ENCODE measurements at regions not wholly inside any gene's neighbourhood (a gene's known extent, or its start where the extent isn't known, plus 50 kb on each side); places are given as distances from the start of the nearest gene placed in this dataset.

DNA sequence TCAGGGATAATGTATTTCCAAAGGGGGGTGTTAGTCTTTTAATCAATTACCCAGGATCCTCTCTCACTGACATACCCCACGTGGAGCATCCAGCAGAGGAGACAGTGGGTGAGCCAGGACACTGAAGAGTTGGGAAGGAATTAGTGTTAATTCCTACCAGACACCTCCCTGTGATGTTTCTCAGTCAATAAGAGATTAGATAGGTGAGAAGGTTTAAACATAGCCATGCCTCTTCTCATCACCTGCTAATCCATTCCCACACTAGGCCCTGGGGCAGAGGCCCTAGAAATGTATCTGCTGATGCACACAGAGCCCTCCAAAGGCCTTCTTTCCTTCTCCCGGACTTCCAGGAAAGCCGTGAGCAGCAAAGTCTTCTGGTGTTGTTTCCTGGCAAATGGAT lies 363.6 kb upstream of the LARGE1 start:
- Histone ChIP-seq H3K9me3 (no peaks in the 10 kb centered on the region), H3K27me3 (no peaks in the 10 kb centered on the region), H3K36me3 (no peaks in the 10 kb centered on the region), H3K27ac (no peak overlapping the region), H3K4me3 (no peak overlapping the region), H3K4me1 (no peaks in the 10 kb centered on the region)
- TF ChIP-seq EP300 (IDR thresholded peaks at IDR 0.05; ENCODE audit: low read depth) (no peak), POLR2A (IDR thresholded peaks at IDR 0.05) (no peak), POLR2AphosphoS5 (IDR thresholded peaks at IDR 0.05) (no peak)
- TF ChIP-seq, protein P1, sequence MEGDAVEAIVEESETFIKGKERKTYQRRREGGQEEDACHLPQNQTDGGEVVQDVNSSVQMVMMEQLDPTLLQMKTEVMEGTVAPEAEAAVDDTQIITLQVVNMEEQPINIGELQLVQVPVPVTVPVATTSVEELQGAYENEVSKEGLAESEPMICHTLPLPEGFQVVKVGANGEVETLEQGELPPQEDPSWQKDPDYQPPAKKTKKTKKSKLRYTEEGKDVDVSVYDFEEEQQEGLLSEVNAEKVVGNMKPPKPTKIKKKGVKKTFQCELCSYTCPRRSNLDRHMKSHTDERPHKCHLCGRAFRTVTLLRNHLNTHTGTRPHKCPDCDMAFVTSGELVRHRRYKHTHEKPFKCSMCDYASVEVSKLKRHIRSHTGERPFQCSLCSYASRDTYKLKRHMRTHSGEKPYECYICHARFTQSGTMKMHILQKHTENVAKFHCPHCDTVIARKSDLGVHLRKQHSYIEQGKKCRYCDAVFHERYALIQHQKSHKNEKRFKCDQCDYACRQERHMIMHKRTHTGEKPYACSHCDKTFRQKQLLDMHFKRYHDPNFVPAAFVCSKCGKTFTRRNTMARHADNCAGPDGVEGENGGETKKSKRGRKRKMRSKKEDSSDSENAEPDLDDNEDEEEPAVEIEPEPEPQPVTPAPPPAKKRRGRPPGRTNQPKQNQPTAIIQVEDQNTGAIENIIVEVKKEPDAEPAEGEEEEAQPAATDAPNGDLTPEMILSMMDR (IDR thresholded peaks at IDR 0.05): no peak
- DNase-seq: no peak
- intact Hi-C loops (cut with DNase I; ENCODE audit: low total_unique reads): no loop called here
- 54 to 59% methylated on average over 2 to 3 of the region's 3 CpGs for WGBS, 2 donors (ENCODE audit: low coverage in 1 of 2)
- in situ Hi-C loops (cut with MboI; ENCODE audit: low pct_ligation_motif_present in 1 of 4, low pct_unique_long_range_greater_than_20kb in 1 of 4, low sequenced_read_pairs in 3 of 4): no loop called here

DNA sequence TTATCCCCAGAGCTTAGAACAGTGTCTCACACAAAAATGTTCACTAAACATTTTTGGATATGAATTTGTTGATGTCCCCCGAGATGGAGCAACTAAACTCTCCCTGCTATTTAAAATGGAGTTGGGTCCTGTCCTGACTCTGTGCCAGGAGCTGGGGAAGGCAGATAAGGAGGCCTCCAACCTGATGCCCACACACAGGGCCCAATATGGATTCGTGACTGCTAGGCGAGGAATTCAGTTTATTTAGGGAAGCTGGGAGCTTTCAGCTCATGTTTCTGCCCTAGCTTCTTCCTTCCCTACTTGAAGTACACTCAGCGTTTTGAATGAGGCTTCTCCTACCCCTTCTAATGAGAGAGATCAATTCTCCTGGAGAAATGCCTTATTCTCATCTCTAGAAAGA lies 373.0 kb upstream of the LARGE1 start:
- Histone ChIP-seq H3K27ac (no peak overlapping the region), H3K9me3 (no peaks in the 10 kb centered on the region), H3K4me3 (no peak overlapping the region), H3K4me1 (no peaks in the 10 kb centered on the region), H3K36me3 (no peaks in the 10 kb centered on the region), H3K27me3 (no peaks in the 10 kb centered on the region)
- DNase-seq: no peak
- in situ Hi-C loops (cut with MboI; ENCODE audit: low pct_ligation_motif_present in 1 of 4, low pct_unique_long_range_greater_than_20kb in 1 of 4, low sequenced_read_pairs in 3 of 4) (no loop called here), intact Hi-C loops (cut with DNase I; ENCODE audit: low total_unique reads) (no loop called here)
- TF ChIP-seq, protein P1 (IDR thresholded peaks at IDR 0.05): no peak
- TF ChIP-seq POLR2AphosphoS5 (IDR thresholded peaks at IDR 0.05) (no peak), EP300 (IDR thresholded peaks at IDR 0.05; ENCODE audit: low read depth) (no peak), POLR2A (IDR thresholded peaks at IDR 0.05) (no peak)
- 59 to 64% methylated on average over 3 to 4 of the region's 4 CpGs for WGBS, 2 donors (ENCODE audit: low coverage in 1 of 2)

DNA sequence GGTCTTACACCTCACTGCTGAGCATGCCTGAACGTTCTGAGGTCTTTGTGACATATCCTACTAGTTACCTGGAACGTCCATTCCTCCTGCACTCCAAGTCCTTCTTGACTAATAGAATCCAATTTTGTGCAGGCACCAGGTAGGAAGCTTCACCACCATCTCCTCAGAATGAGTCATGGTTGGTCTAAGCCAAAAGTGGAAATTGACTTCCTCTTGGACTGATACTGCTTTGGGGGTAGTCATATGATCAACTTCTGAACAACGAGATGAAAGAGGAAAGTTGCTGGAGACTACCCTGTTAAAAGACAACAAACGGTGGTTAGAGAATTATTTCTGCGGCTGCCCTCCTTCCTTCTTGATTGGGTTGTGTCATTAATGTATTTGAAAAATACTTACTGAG lies 374.2 kb upstream of the LARGE1 start:
- no peaks in the 10 kb centered on the region for H3K9me3 ChIP-seq
- no peaks in the 10 kb centered on the region for H3K27me3 ChIP-seq
- intact Hi-C loops (cut with DNase I; ENCODE audit: low total_unique reads) (no loop called here), in situ Hi-C loops (cut with MboI; ENCODE audit: low pct_ligation_motif_present in 1 of 4, low pct_unique_long_range_greater_than_20kb in 1 of 4, low sequenced_read_pairs in 3 of 4) (no loop called here)
- 70 to 75% methylated on average over 4 to 5 of the region's 5 CpGs for WGBS, 2 donors (ENCODE audit: low coverage in 1 of 2)
- no peaks in the 10 kb centered on the region for H3K4me1 ChIP-seq
- no peak overlapping the region for H3K27ac ChIP-seq
- DNase-seq: no peak
- TF ChIP-seq POLR2AphosphoS5 (IDR thresholded peaks at IDR 0.05) (no peak), POLR2A (IDR thresholded peaks at IDR 0.05) (no peak), EP300 (IDR thresholded peaks at IDR 0.05; ENCODE audit: low read depth) (no peak)
- TF ChIP-seq, protein P1 (IDR thresholded peaks at IDR 0.05): no peak
- no peak overlapping the region for H3K4me3 ChIP-seq
- H3K36me3 ChIP-seq: no peaks in the 10 kb centered on the region

DNA sequence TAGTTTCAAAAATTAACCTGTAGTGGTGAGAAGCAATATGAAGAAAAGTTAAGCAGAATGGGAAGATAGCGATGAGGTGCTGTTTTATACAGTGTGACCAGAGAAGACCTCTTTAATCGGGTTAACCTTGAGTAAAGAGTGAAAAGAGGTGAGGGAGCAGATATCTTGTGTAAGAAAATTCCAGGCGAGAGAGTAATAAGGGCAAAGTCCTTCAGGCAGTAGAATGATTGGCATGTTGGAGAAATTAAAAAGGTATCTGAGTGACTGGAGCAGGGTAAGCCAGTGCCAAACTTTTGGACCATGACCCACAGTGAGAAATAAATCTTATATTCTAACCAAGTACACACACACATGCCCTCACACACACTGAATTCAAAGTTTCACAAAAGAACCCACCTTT lies 374.7 kb upstream of the LARGE1 start:
- no peaks in the 10 kb centered on the region for H3K27me3 ChIP-seq
- H3K27ac ChIP-seq: no peak overlapping the region
- no peaks in the 10 kb centered on the region for H3K9me3 ChIP-seq
- H3K36me3 ChIP-seq: no peaks in the 10 kb centered on the region
- 61 to 75% methylated on average over 3 of the region's 3 CpGs for WGBS, 2 donors (ENCODE audit: low coverage in 1 of 2)
- no peak for TF ChIP-seq EP300 (IDR thresholded peaks at IDR 0.05; ENCODE audit: low read depth)
- TF ChIP-seq POLR2AphosphoS5 (IDR thresholded peaks at IDR 0.05): no peak
- TF ChIP-seq, protein P1 (IDR thresholded peaks at IDR 0.05): no peak
- TF ChIP-seq POLR2A (IDR thresholded peaks at IDR 0.05): no peak
- no peaks in the 10 kb centered on the region for H3K4me1 ChIP-seq
- no peak overlapping the region for H3K4me3 ChIP-seq
- in situ Hi-C loops (cut with MboI; ENCODE audit: low pct_ligation_motif_present in 1 of 4, low pct_unique_long_range_greater_than_20kb in 1 of 4, low sequenced_read_pairs in 3 of 4) (no loop called here), intact Hi-C loops (cut with DNase I; ENCODE audit: low total_unique reads) (no loop called here)
- DNase-seq: no peak
